B cell (primary cell): ENCODE measurements at regions not wholly inside any gene's neighbourhood (a gene's known extent, or its start where the extent isn't known, plus 50 kb on each side); places are given as distances from the start of the nearest gene placed in this dataset.
A peak's percentile ranks its signal among the peaks of the same experiment; 100 is the strongest.

ENCODE experiments used
- ATAC-seq: fragments of 200-7000 bp; cut with Tn5 transposase; one replicate; pipeline ENCODE4 v1.10.0; 2021; ENCODE audit warnings: low read depth, mild to moderate bottlenecking, moderate number of reproducible peaks, moderate library complexity
- CTCF ChIA-PET: fragments of 350-600 bp; sonication (Branson Sonifier 250); formaldehyde crosslinking; loops from one replicate; lab custom pipeline; 2021; ENCODE audit warnings: antibody characterized with exemption, inconsistent platforms; lab: Charles Lee
- POLR2A ChIA-PET: fragments of 350-600 bp; sonication (Branson Sonifier 250); formaldehyde crosslinking; loops from one replicate; lab custom pipeline; 2021; ENCODE audit warnings: antibody characterized with exemption; lab: Charles Lee
- DNase-seq: peaks from one replicate; pipeline ENCODE4 v3.0.0; 2013
- H2AFZ ChIP-seq: 2 replicates; pipeline ENCODE4 v1.6.1; 2012; ENCODE audit warnings: mild to moderate bottlenecking, low read depth, low read length; ENCODE audit not compliant: insufficient read depth, poor library complexity, severe bottlenecking
- H3K27ac ChIP-seq, 2 donors: 1 replicate in 1 of 2; 2 replicates in 1 of 2; pipeline ENCODE4 v1.5.1; 2012 to 2013; ENCODE audit warnings: low read length in 2 of 2, mild to moderate bottlenecking in 2 of 2, moderate library complexity in 1 of 2
- H3K27me3 ChIP-seq, 4 experiments: fragments of 200-600 bp in 1 of 4; sonication (generic) in 1 of 4; replicated peaks in 1 of 4; 1 replicate in 2 of 4; 2 replicates in 2 of 4; pipeline versions ENCODE4 v1.6.1 to v1.7.0; 2013 to 2016; ENCODE audit warnings: low read length in 3 of 4, mild to moderate bottlenecking in 2 of 4, mixed read lengths in 1 of 4, moderate library complexity in 1 of 4; ENCODE audit not compliant: insufficient read depth in 4 of 4, control insufficient read depth in 3 of 4; ENCODE audit errors: control extremely low read depth in 1 of 4
- H3K36me3 ChIP-seq, 2 experiments: replicated peaks in 1 of 2; 1 replicate in 1 of 2; 2 replicates in 1 of 2; pipeline versions ENCODE4 v1.6.1 to v1.7.1; 2013; ENCODE audit warnings: low read length in 1 of 2; ENCODE audit not compliant: insufficient read depth in 2 of 2, control insufficient read depth in 1 of 2; ENCODE audit errors: control extremely low read depth in 1 of 2, extremely low read depth in 1 of 2
- H3K4me1 ChIP-seq, 2 donors: fragments of 200-600 bp in 1 of 2; sonication (generic) in 1 of 2; 1 replicate in 1 of 2; 2 replicates in 1 of 2; pipeline versions ENCODE4 v1.5.1 to v1.6.1; 2013 to 2017; ENCODE audit warnings: low read length in 2 of 2; ENCODE audit not compliant: control insufficient read depth in 2 of 2, insufficient read depth in 2 of 2
- H3K4me2 ChIP-seq: replicated peaks from 2 replicates; pipeline ENCODE3; 2012; ENCODE audit warnings: mild to moderate bottlenecking, low read depth, low read length; ENCODE audit not compliant: poor library complexity, severe bottlenecking
- H3K4me3 ChIP-seq, 5 experiments: fragments of 200-600 bp in 1 of 5; sonication (generic) in 1 of 5; 1 replicate in 3 of 5; 2 replicates in 2 of 5; pipeline versions ENCODE4 v1.5.1 to v1.7.0; 2011 to 2016; ENCODE audit warnings: low read length in 4 of 5, mild to moderate bottlenecking in 4 of 5, low read depth in 2 of 5, control low read depth in 1 of 5, moderate library complexity in 1 of 5; ENCODE audit not compliant: insufficient read depth in 1 of 5; ENCODE audit errors: control extremely low read depth in 1 of 5, extremely low read depth in 1 of 5
- H3K79me2 ChIP-seq: fragments of 200-600 bp; sonication (generic); one replicate; pipeline ENCODE4 v1.6.0; 2016; ENCODE audit warnings: low read length; ENCODE audit not compliant: control insufficient read depth, insufficient read depth
- H3K9ac ChIP-seq: fragments of 200-600 bp; sonication (generic); 2 replicates; pipeline ENCODE4 v1.6.1; 2017; ENCODE audit warnings: mild to moderate bottlenecking, low read length, moderate library complexity
- H3K9me3 ChIP-seq, 3 donors: one replicate each; pipeline versions ENCODE4 v1.6.1 to v1.7.1; 2013; ENCODE audit warnings: low read length in 2 of 3; ENCODE audit not compliant: control insufficient read depth in 2 of 3, insufficient read depth in 1 of 3; ENCODE audit errors: control extremely low read depth in 1 of 3
- H4K20me1 ChIP-seq: 2 replicates; pipeline ENCODE4 v1.6.0; 2012; ENCODE audit warnings: mild to moderate bottlenecking, low read length; ENCODE audit not compliant: insufficient read depth, control insufficient read depth, poor library complexity, severe bottlenecking
- H3K27ac Mint-ChIP-seq: one replicate; pipeline ENCODE4 v1.8.0; 2021; ENCODE audit warnings: mixed read lengths
- H3K27me3 Mint-ChIP-seq: one replicate; pipeline ENCODE4 v1.8.0; 2021; ENCODE audit warnings: mixed read lengths
- H3K4me1 Mint-ChIP-seq: one replicate; pipeline ENCODE4 v1.8.0; 2021; ENCODE audit warnings: mixed read lengths
- H3K4me3 Mint-ChIP-seq: one replicate; pipeline ENCODE4 v1.8.0; 2021; ENCODE audit warnings: mixed read lengths
- H3K9me3 Mint-ChIP-seq: one replicate; pipeline ENCODE4 v1.8.0; 2022; ENCODE audit warnings: mixed read lengths; ENCODE audit not compliant: insufficient read depth
- EZH2 ChIP-seq: IDR thresholded peaks from 2 replicates; pipeline ENCODE4 v1.6.1; 2012; ENCODE audit warnings: borderline replicate concordance, low read depth, mild to moderate bottlenecking, moderate library complexity, low read length; ENCODE audit not compliant: insufficient read depth, poor library complexity, severe bottlenecking
- WGBS: methylation state at CpG from one replicate; pipeline ENCODE4 v1.1.5; 2013; ENCODE audit warnings: missing lambda C conversion rate; ENCODE audit not compliant: insufficient coverage; 5-methylcytosine and 5-hydroxymethylcytosine counted together
- intact Hi-C: fragments of 100-400 bp; cut with micrococcal nuclease; formaldehyde crosslinking; loops from one replicate; pipeline ENCODE4 v1.10.0; 2022
- TF ChIP-seq, protein P1 (sequence below): fragments of 200-600 bp; IDR thresholded peaks from one replicate; pipeline ENCODE4 v1.8.0; 2022; ENCODE audit warnings: antibody characterized with exemption, mild to moderate bottlenecking

GRCh38 chr4:4763822-4764557, 95.5 kb upstream of the MSX1 start:
- H3K4me3 Mint-ChIP-seq = peak overlapping the region; percentile 64
- peaks cover 19% of the 10 kb centered on the region for H3K4me1 Mint-ChIP-seq
- Histone ChIP-seq H3K36me3 (no peaks in the 10 kb centered on the region), H3K9ac (no peak overlapping the region), H3K27me3 (peaks cover 0 to 4% (median 0%) of the 10 kb centered on the region in 4 experiments), H3K4me3 (no peak overlapping the region), H3K79me2 (no peaks in the 10 kb centered on the region), H4K20me1 (no peaks in the 10 kb centered on the region), H3K27ac (no peak overlapping the region), H3K9me3 (peaks cover 0 to 8% (median 0%) of the 10 kb centered on the region in 3 donors), H3K4me2 (peak overlapping the region; percentile 62), H3K4me1 (peaks cover 8 to 11% of the 10 kb centered on the region in 2 donors), H2AFZ (peak overlapping the region; percentile 28)
- no peak overlapping the region for H3K27ac Mint-ChIP-seq
- intact Hi-C loops = no loop called here
- no peak for DNase-seq
- WGBS = 86% methylated on average over 11 of the region's 14 CpGs
- no peak for ATAC-seq
- TF ChIP-seq EZH2 = no peak
- TF ChIP-seq, protein P1, sequence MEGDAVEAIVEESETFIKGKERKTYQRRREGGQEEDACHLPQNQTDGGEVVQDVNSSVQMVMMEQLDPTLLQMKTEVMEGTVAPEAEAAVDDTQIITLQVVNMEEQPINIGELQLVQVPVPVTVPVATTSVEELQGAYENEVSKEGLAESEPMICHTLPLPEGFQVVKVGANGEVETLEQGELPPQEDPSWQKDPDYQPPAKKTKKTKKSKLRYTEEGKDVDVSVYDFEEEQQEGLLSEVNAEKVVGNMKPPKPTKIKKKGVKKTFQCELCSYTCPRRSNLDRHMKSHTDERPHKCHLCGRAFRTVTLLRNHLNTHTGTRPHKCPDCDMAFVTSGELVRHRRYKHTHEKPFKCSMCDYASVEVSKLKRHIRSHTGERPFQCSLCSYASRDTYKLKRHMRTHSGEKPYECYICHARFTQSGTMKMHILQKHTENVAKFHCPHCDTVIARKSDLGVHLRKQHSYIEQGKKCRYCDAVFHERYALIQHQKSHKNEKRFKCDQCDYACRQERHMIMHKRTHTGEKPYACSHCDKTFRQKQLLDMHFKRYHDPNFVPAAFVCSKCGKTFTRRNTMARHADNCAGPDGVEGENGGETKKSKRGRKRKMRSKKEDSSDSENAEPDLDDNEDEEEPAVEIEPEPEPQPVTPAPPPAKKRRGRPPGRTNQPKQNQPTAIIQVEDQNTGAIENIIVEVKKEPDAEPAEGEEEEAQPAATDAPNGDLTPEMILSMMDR = no peak
- ChIA-PET CTCF (no interaction called here), POLR2A (no interaction called here)
- H3K9me3 Mint-ChIP-seq = no peaks in the 10 kb centered on the region
- H3K27me3 Mint-ChIP-seq = peaks cover 26% of the 10 kb centered on the region
